HepG2 (cell line): ENCODE measurements at regions not wholly inside any gene's neighbourhood (a gene's known extent, or its start where the extent isn't known, plus 50 kb on each side); places are given as distances from the start of the nearest gene placed in this dataset.

Experiments
- ATAC-seq: fragments of 200-7000 bp; cut with Tn5 transposase; 3 replicates; pipeline ENCODE4 v1.9.1; 2020; ENCODE audit warnings: mild to moderate bottlenecking, moderate library complexity
- BruUV-seq: library from RNA; stranded (reverse); fragments of 400-500 nt; replicated peaks from 2 replicates; lab custom pipeline; 2021; lab: Mats Ljungman, UMichigan
- CTCF ChIA-PET: fragments of 300-600 bp; formaldehyde crosslinking; extraction: SDS; loops from one replicate; lab custom pipeline; 2021; ENCODE audit warnings: low total read pairs, inconsistent platforms, low intra/inter-chr PET ratio; lab: Yijun Ruan, JAX
- POLR2A ChIA-PET: fragments of 350-600 bp; sonication (Branson Sonifier 250); formaldehyde crosslinking; loops from one replicate; lab custom pipeline; 2020; ENCODE audit warnings: antibody characterized with exemption, inconsistent platforms; lab: Yijun Ruan, JAX
- DNase-seq: peaks from one replicate; pipeline ENCODE4 v3.0.0-alpha.2; 2015; ENCODE audit warnings: low spot score
- FAIRE-seq: peaks from 3 replicates; lab custom pipeline; 2011; peaks lifted over from hg19 to GRCh38; lab: Jason Lieb, UNC
- H2AFZ ChIP-seq: one replicate; pipeline ENCODE4 v1.6.1; 2011; ENCODE audit warnings: low read length, inconsistent platforms
- H3K27ac ChIP-seq: fragments of 300-600 bp; 3 replicates; pipeline ENCODE4 v1.8.0; 2011; ENCODE audit warnings: mixed run types, mild to moderate bottlenecking, mixed read lengths, low read length, inconsistent platforms; ENCODE audit not compliant: insufficient read depth; ENCODE audit errors: extremely low read length
- H3K27me3 ChIP-seq, 2 experiments: fragments of 200-600 bp in 1 of 2; 2 replicates in 1 of 2; 3 replicates in 1 of 2; pipeline versions ENCODE4 v1.6.0 to v1.8.0; 2011; ENCODE audit warnings: low read length in 2 of 2, mild to moderate bottlenecking in 2 of 2, moderate library complexity in 2 of 2, inconsistent platforms in 1 of 2; ENCODE audit not compliant: insufficient read depth in 2 of 2, control insufficient read depth in 1 of 2
- H3K36me3 ChIP-seq, 2 experiments: fragments of 200-600 bp in 1 of 2; replicated peaks in 1 of 2; 2 replicates in 1 of 2; 3 replicates in 1 of 2; pipeline versions ENCODE4 v1.5.1 to v1.8.0; 2011; ENCODE audit warnings: low read length in 2 of 2, inconsistent platforms in 1 of 2; ENCODE audit not compliant: insufficient read depth in 2 of 2, control insufficient read depth in 1 of 2
- H3K4me1 ChIP-seq: 2 replicates; pipeline ENCODE4 v1.5.1; 2012; ENCODE audit warnings: low read length, inconsistent platforms; ENCODE audit not compliant: insufficient read depth
- H3K4me2 ChIP-seq: 2 replicates; pipeline ENCODE4 v1.6.0; 2011; ENCODE audit warnings: low read depth, low read length, inconsistent platforms
- H3K4me3 ChIP-seq, 3 experiments: fragments of 200-600 bp in 1 of 3; sonication (generic), shearing (Covaris generic) in 1 of 3; replicated peaks in 1 of 3; 2 replicates each; pipeline ENCODE4 v1.5.1; 2011 to 2016; ENCODE audit warnings: low read length in 3 of 3, inconsistent platforms in 2 of 3, low read depth in 2 of 3, mild to moderate bottlenecking in 2 of 3, control low read depth in 1 of 3, mixed read lengths in 1 of 3; ENCODE audit not compliant: insufficient read depth in 1 of 3
- H3K79me2 ChIP-seq: one replicate; pipeline ENCODE4 v1.6.1; 2011; ENCODE audit warnings: low read length, inconsistent platforms; ENCODE audit not compliant: insufficient read depth
- H3K9ac ChIP-seq: 2 replicates; pipeline ENCODE4 v1.6.0; 2011; ENCODE audit warnings: mild to moderate bottlenecking, low read depth, low read length, inconsistent platforms; ENCODE audit not compliant: insufficient read depth
- H3K9me3 ChIP-seq: 2 replicates; pipeline ENCODE4 v1.5.1; 2012; ENCODE audit warnings: mild to moderate bottlenecking, low read length
- H4K20me1 ChIP-seq: 2 replicates; pipeline ENCODE4 v1.6.0; 2011; ENCODE audit warnings: inconsistent platforms, mild to moderate bottlenecking, low read length, moderate library complexity; ENCODE audit not compliant: insufficient read depth
- BRD4 ChIP-seq: sonication (generic); formaldehyde crosslinking; IDR thresholded peaks from 2 replicates; pipeline ENCODE4 v1.4.0; 2020; ENCODE audit warnings: missing genetic modification reagents
- JDP2 ChIP-seq: sonication (generic); formaldehyde crosslinking; IDR thresholded peaks from 2 replicates; pipeline ENCODE4 v1.8.1; 2022; ENCODE audit warnings: missing genetic modification reagents, borderline replicate concordance
- MLX ChIP-seq: IDR thresholded peaks from 2 replicates; pipeline ENCODE4 v1.6.1; 2016
- MXI1 ChIP-seq: IDR thresholded peaks from 3 replicates; pipeline ENCODE4 v1.6.1; 2012; ENCODE audit warnings: low read depth, low read length, inconsistent platforms, borderline replicate concordance
- NFE2L1 ChIP-seq: sonication (generic); formaldehyde crosslinking; IDR thresholded peaks from 2 replicates; pipeline ENCODE4 v1.4.0; 2020; ENCODE audit warnings: missing genetic modification reagents, mild to moderate bottlenecking, borderline replicate concordance
- RFX5 ChIP-seq: IDR thresholded peaks from 2 replicates; pipeline ENCODE4 v1.6.1; 2011; ENCODE audit warnings: low read depth, low read length, improper control_type of control experiment
- THRA ChIP-seq: sonication (generic); formaldehyde crosslinking; IDR thresholded peaks from 2 replicates; pipeline ENCODE4 v1.4.0; 2020; ENCODE audit warnings: missing genetic modification reagents, borderline replicate concordance
- ZBTB37 ChIP-seq: sonication (generic); formaldehyde crosslinking; IDR thresholded peaks from 2 replicates; pipeline ENCODE4 v1.4.0; 2020; ENCODE audit warnings: mild to moderate bottlenecking, missing genetic modification reagents
- ZFP62 ChIP-seq: sonication (generic); formaldehyde crosslinking; IDR thresholded peaks from 2 replicates; pipeline ENCODE4 v1.4.0; 2020; ENCODE audit warnings: missing genetic modification reagents
- ZFX ChIP-seq: sonication (generic); formaldehyde crosslinking; IDR thresholded peaks from 2 replicates; pipeline ENCODE4 v1.4.0; 2020; ENCODE audit warnings: mild to moderate bottlenecking, low read depth, missing genetic modification reagents, moderate library complexity
- ZHX1 ChIP-seq: sonication (generic); formaldehyde crosslinking; IDR thresholded peaks from 2 replicates; pipeline ENCODE4 v1.8.1; 2022; ENCODE audit warnings: low read depth, mild to moderate bottlenecking, missing genetic modification reagents
- ZNF574 ChIP-seq: sonication (generic); formaldehyde crosslinking; IDR thresholded peaks from 2 replicates; pipeline ENCODE4 v1.4.0; 2020; ENCODE audit warnings: missing genetic modification reagents
- ZNF597 ChIP-seq: sonication (generic); formaldehyde crosslinking; IDR thresholded peaks from 2 replicates; pipeline ENCODE4 v1.5.0; 2020; ENCODE audit warnings: missing genetic modification reagents
- ZNF607 ChIP-seq: sonication (generic); formaldehyde crosslinking; IDR thresholded peaks from 2 replicates; pipeline ENCODE4 v1.5.1; 2020; ENCODE audit warnings: missing genetic modification reagents, mild to moderate bottlenecking, borderline replicate concordance
- WGBS: methylation state at CpG from one replicate; pipeline ENCODE4 v1.1.6; 2017; ENCODE audit warnings: low lambda C conversion rate; 5-methylcytosine and 5-hydroxymethylcytosine counted together
- in situ Hi-C: cut with HindIII; loops from 2 replicates; pipeline ENCODE4 v1.10.0; 2017; ENCODE audit warnings: low pct_unique_long_range_greater_than_20kb; ENCODE audit not compliant: extremely low pct_ligation_motif_present
- intact Hi-C: fragments of 100-400 bp; cut with micrococcal nuclease; formaldehyde crosslinking; loops from one replicate; pipeline ENCODE4 v1.10.0; 2022; ENCODE audit not compliant: unreplicated experiment

GRCh38 chr13:82477436-82477835 is 1404.8 kb downstream of the SLITRK1 start (continued):
- TF ChIP-seq NFE2L1 = no peak
- TF ChIP-seq ZNF607 (CRISPR knock-in tag) = no peak
- TF ChIP-seq THRA (CRISPR knock-in tag) = no peak
- TF ChIP-seq ZHX1 = no peak
- no peak for TF ChIP-seq JDP2
- no peak for TF ChIP-seq ZBTB37 (CRISPR knock-in tag)
- no peak for TF ChIP-seq MLX (CRISPR knock-in tag)
- TF ChIP-seq, all 625 proteins: peak for 0

DNA sequence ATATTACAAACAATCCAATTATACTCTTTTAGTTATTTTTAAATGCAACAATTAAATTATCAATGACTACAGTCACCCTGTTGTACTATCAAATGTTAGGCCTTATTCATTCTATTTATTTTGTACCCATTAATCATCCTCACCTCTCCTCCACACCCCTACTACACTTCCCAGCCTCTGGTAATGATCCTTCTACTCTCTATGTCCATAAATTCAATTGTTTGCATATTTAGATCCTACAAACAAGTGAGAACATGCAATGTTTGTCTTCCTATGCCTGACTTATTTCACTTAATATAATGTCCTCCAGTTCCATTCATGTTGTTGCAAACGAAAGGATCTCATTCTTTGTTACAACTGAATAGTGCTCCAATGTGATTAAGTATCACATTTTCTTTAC is 1414.6 kb downstream of the SLITRK1 start:
- intact Hi-C loops = no loop called here
- WGBS = 0% methylated on average over 1 of the region's 1 CpG
- BruUV-seq = no TSS peak
- no peak overlapping the region for H3K4me3 ChIP-seq
- ChIA-PET POLR2A (no interaction called here), CTCF (no interaction called here)
- H3K27me3 ChIP-seq = no peaks in the 10 kb centered on the region
- H2AFZ ChIP-seq = no peak overlapping the region
- no peaks in the 10 kb centered on the region for H4K20me1 ChIP-seq
- H3K4me1 ChIP-seq = no peaks in the 10 kb centered on the region
- no peak for FAIRE-seq
- in situ Hi-C loops = no loop called here
- no peak overlapping the region for H3K27ac ChIP-seq
- H3K4me2 ChIP-seq = no peak overlapping the region
- H3K9me3 ChIP-seq = 0 out of 2 replicates have a peak, but pooled peaks cover 4% of the 10 kb centered on the region
- no peak for ATAC-seq
- H3K79me2 ChIP-seq = no peaks in the 10 kb centered on the region
- no peak for DNase-seq
- H3K9ac ChIP-seq = no peak overlapping the region
- no peaks in the 10 kb centered on the region for H3K36me3 ChIP-seq
- TF ChIP-seq RFX5 (no peak), ZNF597 (CRISPR knock-in tag) (no peak), MXI1 (no peak), BRD4 (CRISPR knock-in tag) (no peak), ZFP62 (CRISPR knock-in tag) (no peak), ZFX (CRISPR knock-in tag) (no peak), ZNF574 (CRISPR knock-in tag) (no peak)
